Testis (tissue), 2 donors: ENCODE measurements at regions not wholly inside any gene's neighbourhood (a gene's known extent, or its start where the extent isn't known, plus 50 kb on each side); places are given as distances from the start of the nearest gene placed in this dataset.

Source experiments
- POLR2A ChIP-seq: fragments of 450-650 bp; IDR thresholded peaks from one replicate; pipeline ENCODE4 v1.6.1; 2017; ENCODE audit warnings: antibody characterized with exemption, mild to moderate bottlenecking, moderate library complexity
- TF ChIP-seq, protein P1 (sequence below), 3 experiments: fragments of 450-650 bp in 2 of 3; fragments of 200-600 bp in 1 of 3; sonication (generic) in 1 of 3; IDR thresholded peaks; one replicate each; pipeline ENCODE4 v1.5.1; 2016 to 2019; ENCODE audit warnings: antibody characterized with exemption in 3 of 3, mild to moderate bottlenecking in 2 of 3, moderate library complexity in 1 of 3

DNA sequence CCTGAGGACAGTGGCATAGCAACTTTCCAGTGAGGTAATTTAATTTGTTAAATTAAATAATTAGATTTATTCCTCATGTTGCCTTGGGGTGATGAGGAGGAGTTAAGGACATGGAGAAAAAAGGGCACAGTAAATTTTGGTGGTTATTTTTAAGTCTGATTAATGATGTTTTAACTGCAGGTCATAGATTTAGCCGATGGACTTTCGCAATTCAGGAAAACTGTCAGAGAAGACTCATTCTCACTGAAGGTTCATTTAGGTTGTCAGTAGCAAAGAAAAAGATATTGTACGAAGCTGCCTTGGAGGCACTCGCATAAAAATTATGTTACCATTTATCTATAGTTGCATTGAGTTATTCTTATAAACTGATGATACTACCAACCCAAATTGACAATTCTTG is 164.2 kb upstream of the PITX2 start:
- TF ChIP-seq, protein P1, sequence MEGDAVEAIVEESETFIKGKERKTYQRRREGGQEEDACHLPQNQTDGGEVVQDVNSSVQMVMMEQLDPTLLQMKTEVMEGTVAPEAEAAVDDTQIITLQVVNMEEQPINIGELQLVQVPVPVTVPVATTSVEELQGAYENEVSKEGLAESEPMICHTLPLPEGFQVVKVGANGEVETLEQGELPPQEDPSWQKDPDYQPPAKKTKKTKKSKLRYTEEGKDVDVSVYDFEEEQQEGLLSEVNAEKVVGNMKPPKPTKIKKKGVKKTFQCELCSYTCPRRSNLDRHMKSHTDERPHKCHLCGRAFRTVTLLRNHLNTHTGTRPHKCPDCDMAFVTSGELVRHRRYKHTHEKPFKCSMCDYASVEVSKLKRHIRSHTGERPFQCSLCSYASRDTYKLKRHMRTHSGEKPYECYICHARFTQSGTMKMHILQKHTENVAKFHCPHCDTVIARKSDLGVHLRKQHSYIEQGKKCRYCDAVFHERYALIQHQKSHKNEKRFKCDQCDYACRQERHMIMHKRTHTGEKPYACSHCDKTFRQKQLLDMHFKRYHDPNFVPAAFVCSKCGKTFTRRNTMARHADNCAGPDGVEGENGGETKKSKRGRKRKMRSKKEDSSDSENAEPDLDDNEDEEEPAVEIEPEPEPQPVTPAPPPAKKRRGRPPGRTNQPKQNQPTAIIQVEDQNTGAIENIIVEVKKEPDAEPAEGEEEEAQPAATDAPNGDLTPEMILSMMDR (IDR thresholded peaks at IDR 0.05) = no peak
- no peak for TF ChIP-seq POLR2A
